Ishikawa (cell line): ENCODE measurements at regions not wholly inside any gene's neighbourhood (a gene's known extent, or its start where the extent isn't known, plus 50 kb on each side); places are given as distances from the start of the nearest gene placed in this dataset.

Experiments
- EP300 ChIP-seq: IDR thresholded peaks from 2 replicates; pipeline ENCODE4 v1.6.1; 2012; ENCODE audit warnings: borderline replicate concordance
- NFIC ChIP-seq: IDR thresholded peaks from 2 replicates; pipeline ENCODE4 v1.6.1; 2012
- TEAD4 ChIP-seq: IDR thresholded peaks from 2 replicates; pipeline ENCODE4 v1.6.1; 2012
- TF ChIP-seq, protein P1 (sequence below): IDR thresholded peaks from 2 replicates; pipeline ENCODE4 v1.6.1; 2012

DNA sequence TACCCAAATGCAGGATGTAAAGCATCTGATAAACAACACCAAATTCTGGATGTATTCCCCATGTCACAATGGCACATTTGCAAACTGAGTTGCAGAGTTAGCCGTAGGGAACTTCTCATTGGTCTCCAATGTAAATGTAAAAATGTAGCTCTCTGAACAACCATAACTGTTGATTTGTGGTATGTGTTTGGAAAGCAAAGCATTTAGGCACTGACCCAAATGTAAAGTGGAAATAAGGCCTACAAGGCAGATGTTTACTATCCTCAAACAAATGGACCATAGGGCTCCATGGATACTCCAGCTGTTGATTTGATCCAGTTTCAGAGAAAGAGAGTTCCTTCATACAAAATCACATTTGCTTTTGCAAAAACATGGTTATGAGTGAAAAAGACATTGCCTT is 223.0 kb upstream of the ELAC2 start:
- TF ChIP-seq NFIC (no peak), EP300 (no peak), TEAD4 (no peak)
- TF ChIP-seq, protein P1, sequence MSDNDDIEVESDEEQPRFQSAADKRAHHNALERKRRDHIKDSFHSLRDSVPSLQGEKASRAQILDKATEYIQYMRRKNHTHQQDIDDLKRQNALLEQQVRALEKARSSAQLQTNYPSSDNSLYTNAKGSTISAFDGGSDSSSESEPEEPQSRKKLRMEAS: no peak
